H1 (cell line): ENCODE measurements at regions not wholly inside any gene's neighbourhood (a gene's known extent, or its start where the extent isn't known, plus 50 kb on each side); places are given as distances from the start of the nearest gene placed in this dataset.

Experiments
- ATF2 ChIP-seq: IDR thresholded peaks from 2 replicates; pipeline ENCODE4 v1.6.1; 2012; ENCODE audit warnings: low read length, inconsistent platforms
- CREB1 ChIP-seq: IDR thresholded peaks from 2 replicates; pipeline ENCODE4 v1.6.1; 2012; ENCODE audit warnings: inconsistent platforms
- RXRA ChIP-seq: IDR thresholded peaks from 2 replicates; pipeline ENCODE4 v1.6.1; 2011; ENCODE audit warnings: low read depth, mild to moderate bottlenecking, low read length, moderate library complexity; ENCODE audit not compliant: insufficient read depth

GRCh38 chr16:27657811-27658210, 107.9 kb downstream of the KATNIP start (continued):
- no peak for TF ChIP-seq ATF2
- TF ChIP-seq RXRA: no peak
- no peak for TF ChIP-seq CREB1
